ENCODE measurements at regions not wholly inside any gene's neighbourhood (a gene's known extent, or its start where the extent isn't known, plus 50 kb on each side); places are given as distances from the start of the nearest gene placed in this dataset.
"Not testable (repeated sequence)": the region's sequence is repeated elsewhere in the genome, so short reads cannot be mapped to it uniquely, and the experiment has no call there.

DNA sequence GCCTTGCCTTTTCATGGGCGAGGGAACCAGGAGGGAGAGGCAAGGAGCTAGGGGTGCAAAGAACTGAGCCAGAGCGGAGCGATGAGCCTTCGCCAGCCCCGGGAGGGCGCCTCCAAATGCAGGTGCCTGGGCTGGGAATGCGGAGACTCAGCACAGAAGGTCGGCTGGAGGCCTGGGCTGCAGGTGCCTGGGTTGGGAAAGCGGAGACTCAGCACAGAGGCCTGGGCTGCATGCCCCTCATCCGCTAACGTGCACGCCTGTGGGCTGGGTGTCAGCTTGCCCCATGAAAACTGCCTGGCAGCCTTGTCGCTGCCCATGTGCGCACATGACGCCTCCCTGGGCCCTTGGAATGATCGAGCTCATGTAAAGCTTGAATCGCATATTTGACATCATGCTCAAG lies 51.8 kb downstream of the POM121L12 start:
- no peak for DNase-seq

GRCh38 chr7:53094191-53094590 lies 58.8 kb downstream of the POM121L12 start:
- no peak for DNase-seq

DNA sequence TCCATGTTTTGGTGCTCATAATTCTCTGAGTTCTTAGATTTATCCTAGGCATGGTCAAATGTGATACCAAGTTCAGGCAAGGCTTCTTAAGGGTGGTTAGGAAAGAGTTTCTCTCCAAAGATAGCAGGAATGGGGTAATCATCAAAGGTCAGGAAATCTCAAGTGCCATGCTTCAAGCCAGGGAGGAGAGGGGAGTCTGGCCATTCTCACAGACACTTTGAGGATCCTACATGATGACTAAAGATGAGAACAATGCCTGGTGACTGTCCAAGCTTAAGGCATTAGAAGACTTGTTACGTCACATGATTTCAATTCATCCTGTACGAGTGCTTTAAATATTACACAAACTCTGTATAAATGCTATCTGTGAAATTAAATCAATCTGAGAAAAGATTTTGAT lies 59.4 kb downstream of the POM121L12 start:
- DNase-seq, result no peak

DNA sequence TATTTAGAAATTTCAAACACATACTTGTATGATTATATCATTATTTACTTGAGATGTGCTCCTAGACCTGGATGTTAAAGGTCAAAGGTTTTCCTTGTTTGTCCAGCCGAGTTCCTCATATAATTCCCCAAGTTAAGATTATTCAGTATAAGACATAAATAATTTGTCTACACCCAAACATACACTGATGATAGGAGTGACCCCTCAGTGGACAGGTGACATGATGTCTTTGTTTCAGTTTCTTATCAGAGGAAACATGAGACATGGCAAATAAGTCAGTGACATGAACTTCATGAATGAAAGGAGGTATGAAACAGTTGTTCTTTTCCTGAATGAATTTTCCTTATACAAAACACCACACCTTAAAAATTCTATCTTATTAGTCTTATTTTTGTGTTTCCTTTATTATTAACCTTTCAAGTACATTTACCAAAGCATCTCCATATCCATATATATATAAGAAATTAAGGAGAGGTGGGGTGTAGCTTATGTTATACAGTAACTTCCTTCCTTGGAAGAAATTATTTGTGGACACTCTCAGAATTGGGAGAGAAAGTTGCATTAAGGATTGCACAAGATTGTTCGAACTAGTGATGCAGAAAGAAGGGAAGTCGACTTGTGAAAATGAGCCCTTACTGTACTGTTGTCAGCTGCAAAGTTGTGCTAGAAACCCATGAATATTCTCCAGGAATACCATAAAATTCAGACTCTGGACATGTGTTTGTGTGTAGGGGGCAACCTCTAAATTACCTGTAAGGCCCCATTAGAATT lies 60.5 kb downstream of the POM121L12 start:
- DNase-seq, result no peak

DNA sequence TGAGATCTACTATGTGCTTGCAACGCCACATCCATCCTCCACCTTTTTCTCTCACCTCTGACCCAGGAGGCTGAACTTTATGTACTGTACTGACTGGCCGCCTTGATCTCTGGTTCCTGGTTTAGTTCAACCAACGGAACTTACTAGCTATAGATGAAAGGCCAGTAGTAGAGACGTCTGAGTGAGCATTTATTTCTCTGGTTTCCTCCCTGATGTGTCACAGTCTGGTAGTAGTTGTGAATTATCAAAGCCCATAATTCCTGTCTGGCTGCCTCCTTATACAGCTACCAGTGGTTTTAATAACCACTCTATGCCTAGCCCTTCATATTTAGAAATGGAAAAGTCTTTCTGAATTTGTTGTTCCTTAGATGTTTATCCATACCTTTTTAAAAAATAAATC lies 64.7 kb downstream of the POM121L12 start:
- no peak for DNase-seq

GRCh38 chr7:53101026-53101425 lies 65.6 kb downstream of the POM121L12 start:
- no peak for DNase-seq

GRCh38 chr7:53110425-53110824 lies 75.0 kb downstream of the POM121L12 start:
- DNase-seq, result no peak

- DNase-seq, result no peak
Measured at GRCh38 chr7:53111031-53111430, 75.6 kb downstream of the POM121L12 start.

DNA sequence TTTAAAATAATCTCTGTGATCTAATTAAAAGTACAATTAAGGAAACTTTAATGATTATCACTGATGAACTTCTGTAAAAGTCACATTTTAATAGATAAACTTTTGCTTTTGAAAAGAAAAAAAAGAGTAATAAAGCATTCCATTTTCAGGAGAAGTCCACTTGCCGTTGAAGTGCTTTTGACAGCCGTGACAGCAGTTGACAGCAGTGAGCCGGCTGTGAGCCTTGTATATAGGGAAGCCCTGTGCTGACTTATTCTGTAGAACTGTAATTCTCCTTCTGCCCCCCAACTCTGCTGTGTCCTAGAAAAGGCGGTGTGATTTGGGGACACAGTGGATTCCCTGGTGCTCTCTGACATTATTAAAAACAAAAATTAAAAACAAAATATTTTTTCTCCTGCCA lies 78.0 kb downstream of the POM121L12 start:
- no peak for DNase-seq

DNA sequence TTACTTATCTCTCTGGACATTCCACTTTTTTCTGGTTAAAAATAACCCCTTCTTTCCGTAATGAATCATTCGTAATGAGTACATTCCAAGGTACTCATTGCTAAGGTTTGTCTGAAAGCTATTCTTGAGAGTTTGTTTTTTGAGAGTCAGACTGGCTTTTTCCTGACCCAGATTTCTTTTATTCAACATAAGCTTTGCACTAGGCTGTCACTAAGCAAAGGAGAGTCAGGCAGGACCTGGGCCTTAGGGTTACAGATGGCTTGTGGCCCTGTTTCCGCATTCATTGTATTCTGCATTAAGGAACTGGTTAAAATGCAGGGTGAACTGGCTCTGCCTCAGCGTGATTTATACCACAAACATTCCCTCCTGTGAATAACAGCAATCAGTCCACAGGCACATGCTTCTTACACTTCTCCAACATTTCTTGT lies 84.1 kb downstream of the POM121L12 start:
- no peak for DNase-seq

GRCh38 chr7:53121374-53121773 lies 85.9 kb downstream of the POM121L12 start:
- DNase-seq, result no peak

GRCh38 chr7:53131697-53132096 lies 96.3 kb downstream of the POM121L12 start:
- no peak for DNase-seq

DNA sequence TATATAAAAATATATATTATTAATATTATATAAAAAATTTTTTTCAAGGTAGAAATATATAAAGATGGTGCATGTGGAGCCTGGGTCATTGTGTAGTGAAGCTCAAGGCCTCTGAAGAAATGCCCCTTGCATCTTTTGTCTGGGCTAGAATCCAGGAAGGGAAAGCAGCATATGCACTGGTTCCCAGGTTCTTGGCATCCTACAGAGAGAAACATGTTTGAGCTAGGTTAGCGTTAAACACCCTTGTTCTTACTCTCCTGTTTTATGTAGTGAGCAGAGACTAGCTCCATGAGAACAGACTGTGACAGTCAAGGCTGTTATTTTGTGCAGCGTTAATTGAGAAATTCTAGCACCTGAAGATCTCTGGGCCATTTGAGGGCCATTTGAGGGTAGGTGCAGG lies 116.1 kb downstream of the POM121L12 start:
- DNase-seq, result no peak

GRCh38 chr7:53187184-53187583 lies 151.8 kb downstream of the POM121L12 start:
- DNase-seq, result not testable (repeated sequence)

DNA sequence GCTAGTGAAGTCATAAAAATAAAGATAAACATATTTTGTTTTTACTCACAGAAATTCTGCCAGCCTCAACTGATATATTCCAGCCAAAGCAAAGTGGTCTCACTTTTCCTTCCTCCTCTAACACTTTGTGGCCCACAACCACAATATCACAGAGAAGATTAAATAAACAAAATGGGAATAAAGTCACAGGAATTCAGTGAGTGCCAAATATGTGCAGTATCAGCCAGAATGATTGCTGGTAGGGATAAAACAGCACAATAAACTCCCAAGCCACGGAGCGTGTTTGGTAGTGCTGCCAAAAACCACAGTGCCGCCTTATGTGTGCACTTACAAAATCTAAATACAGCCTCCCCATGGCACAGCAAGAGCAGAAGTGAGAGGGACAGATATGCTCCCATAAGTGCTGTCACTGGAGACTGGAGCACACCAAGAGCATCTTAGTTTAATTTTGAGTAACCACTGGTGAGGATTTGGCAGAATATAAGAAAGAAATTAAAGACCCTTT lies 155.8 kb downstream of the POM121L12 start:
- DNase-seq, result no peak

GRCh38 chr7:53191836-53192443 lies 156.5 kb downstream of the POM121L12 start:
- DNase-seq, result no peak

DNA sequence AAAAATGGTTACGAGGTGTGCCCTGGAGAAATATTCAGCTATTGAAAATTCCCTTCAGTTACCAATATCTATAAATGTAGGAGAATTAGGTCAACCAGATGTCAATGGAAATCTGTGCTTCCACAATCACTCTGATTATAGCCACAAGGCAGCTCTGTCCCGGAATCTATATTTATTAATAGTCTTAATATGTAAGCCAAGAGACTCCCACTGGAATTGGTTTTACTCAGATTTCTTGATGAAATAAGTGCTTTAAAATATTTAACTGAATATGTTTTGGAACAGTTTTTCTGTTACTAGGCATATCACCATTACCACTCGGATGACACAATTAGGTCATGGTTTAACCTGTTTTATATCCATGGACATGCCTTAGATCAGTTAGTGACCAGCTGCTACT lies 169.6 kb downstream of the POM121L12 start:
- no peak for DNase-seq

DNA sequence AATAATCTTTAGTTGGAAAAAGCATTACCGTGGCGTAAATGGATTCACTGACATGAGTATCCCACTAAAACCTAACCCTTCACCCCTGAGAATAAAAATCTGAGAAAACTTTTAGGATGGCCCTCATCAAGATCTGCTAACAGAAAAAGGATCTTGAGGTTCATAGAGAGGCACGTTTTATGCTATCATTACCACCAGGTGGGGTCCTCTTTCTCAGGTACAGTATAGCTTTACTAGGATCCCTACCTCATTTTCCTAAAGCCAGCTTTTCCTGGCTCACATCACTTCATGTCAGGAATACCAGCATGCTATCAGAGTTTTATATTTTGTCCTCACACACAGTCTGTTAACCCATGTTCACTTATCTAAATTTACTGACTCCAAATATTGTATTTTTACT lies 173.7 kb downstream of the POM121L12 start:
- no peak for DNase-seq

GRCh38 chr7:53214463-53214862 lies 179.0 kb downstream of the POM121L12 start:
- no peak for DNase-seq

- DNase-seq, result no peak
Measured at GRCh38 chr7:53218730-53219504, 183.5 kb downstream of the POM121L12 start.

GRCh38 chr7:53229202-53229601 lies 193.8 kb downstream of the POM121L12 start:
- DNase-seq, result no peak

GRCh38 chr7:53237344-53237913 lies 202.0 kb downstream of the POM121L12 start:
- DNase-seq, result no peak

DNA sequence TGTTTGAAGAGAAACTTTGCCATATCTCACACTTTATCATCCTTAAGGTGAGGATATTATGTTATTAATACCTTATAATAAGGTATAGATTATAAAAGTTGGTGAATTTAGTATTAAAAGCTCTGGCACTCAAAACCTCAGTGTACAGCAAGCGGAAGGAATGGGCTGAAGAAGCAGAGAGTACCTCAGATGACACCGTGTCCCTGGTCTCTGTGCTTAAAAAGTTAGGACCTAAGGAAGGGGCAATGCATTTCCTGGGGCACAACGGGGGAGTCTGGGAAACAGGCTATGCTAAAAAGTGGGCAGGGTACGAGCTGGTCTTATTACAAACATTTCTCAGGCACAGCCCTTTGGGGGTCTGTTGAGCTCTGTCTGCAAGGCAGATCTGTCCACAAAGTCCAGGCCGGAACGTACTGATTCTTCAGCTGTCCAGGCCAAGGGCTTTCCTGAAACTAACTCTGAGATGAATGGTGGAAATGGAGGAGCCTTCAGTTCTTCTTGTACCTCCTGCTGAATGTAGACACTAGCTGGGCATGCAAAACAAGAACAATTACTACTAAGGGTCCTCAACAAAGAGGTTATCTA lies 202.7 kb downstream of the POM121L12 start:
- DNase-seq, result no peak

Measured in NCI-H510A (cell line).